Stimulated activated CD8-positive, alpha-beta memory T cell treated with anti-CD3 and anti-CD28 coated beads, Interleukin-4, amount 100 ng/mL, for 48 hours (primary cell): ENCODE measurements at regions not wholly inside any gene's neighbourhood (a gene's known extent, or its start where the extent isn't known, plus 50 kb on each side); places are given as distances from the start of the nearest gene placed in this dataset.

Experiments used
- DNase-seq: peaks from one replicate; pipeline ENCODE4 v3.0.0-alpha.2; 2020

DNA sequence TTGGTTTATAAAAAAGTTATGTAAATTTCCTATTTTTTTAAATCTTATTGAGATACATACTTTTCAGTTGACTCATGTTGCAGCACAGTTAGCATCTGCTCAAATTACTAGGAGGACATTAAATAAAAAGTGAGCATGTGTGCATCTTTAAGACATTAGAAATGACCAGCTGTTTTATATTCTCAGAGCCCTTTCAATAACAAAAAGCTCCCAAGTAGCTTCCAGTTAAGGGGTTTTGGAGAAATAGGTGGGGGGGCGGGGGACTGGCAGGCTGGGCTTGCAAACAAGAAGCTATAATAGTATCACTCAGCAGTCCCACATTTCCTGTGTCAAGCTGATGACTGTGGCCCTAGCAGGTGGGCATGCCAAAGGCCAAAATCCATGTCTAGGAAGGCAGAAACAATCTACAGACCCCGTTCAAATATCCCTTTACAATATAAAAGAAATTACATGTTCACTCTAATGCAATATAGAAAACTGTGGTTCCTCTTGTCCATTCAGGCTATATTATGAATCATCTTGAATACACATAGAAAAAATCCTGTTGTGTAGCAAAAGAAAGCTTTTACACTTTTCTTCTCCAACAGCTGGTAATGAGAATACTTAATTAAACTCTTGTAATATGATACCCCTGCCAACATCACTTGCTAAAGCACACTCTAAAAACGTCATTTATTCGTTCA lies 1713.2 kb upstream of the SLC10A2 start:
- no peak for DNase-seq

DNA sequence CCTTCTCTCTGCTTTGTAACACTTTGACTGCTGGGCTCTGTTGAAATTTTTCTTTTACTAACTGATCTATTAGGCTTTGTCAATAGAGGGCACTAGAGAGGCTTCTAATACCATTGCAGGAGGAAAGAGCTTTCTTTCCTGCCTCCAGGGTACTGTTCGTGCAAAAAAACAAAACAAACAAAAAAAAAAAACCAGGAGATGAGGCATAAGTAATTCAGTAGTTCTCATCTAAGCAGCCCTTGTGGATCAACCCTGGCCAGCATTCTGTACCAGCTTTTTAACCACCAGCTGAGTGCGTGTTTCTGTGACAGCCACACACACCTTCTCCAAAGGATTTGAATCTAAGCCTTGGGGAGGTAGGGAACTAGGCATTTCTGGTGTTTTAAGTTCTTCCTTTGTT lies 1707.6 kb upstream of the SLC10A2 start:
- no peak for DNase-seq

DNA sequence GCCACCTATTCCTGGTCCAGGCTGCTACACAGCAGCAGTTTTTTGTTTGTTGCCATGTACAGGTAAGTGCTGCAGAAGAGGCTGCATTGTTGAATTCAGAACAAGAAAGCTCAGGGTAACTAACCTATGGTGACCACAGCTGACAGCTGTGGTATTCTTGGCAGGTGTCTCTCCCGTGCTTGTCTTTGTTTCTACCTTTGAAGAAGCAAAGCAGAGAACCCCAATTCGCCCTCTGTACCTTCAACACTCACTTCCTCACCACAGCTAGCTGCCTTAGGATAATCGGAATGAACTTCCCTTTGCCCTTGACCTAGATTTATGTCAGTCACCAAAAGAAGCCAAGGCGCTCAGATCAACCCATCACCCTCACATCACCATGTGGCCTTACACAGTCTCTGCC lies 1703.3 kb upstream of the SLC10A2 start:
- DNase-seq: no peak

DNA sequence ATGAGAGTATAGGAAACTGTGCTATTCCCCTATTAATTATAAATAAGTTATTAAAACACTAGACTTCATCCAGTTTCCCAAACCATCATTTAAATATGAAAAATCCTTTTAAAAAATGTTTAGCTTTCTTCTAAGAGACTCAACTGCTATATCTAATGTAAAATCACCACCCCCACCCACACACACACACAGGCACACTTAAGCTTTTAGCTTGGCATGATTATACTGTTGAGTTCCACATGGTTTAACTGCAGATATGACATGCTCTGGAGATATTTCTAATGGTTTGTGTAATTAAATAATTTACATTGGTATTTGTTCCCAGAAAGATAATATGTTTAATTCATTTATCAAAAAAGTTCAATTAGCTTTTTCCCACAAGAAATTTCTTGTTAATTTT lies 1700.1 kb upstream of the SLC10A2 start:
- no peak for DNase-seq

DNA sequence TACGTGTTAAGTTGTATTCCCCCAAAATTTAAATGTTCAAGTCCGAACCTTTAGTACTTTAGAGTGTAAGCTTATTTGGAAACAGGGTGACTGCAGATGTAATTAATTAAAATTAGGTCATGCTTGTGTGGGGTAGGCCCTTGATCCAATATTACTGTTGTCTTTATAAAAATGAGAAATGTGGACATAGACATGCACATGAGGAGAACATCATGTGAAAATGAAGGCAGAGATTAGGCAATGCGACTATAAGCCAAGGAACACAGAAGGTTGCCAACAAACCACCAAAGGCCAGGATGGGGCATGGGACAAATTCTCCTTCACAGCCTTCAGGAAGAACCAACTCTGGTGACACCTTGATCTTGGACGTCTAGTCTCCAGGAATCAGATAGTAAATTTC lies 1698.4 kb upstream of the SLC10A2 start:
- DNase-seq: no peak

DNA sequence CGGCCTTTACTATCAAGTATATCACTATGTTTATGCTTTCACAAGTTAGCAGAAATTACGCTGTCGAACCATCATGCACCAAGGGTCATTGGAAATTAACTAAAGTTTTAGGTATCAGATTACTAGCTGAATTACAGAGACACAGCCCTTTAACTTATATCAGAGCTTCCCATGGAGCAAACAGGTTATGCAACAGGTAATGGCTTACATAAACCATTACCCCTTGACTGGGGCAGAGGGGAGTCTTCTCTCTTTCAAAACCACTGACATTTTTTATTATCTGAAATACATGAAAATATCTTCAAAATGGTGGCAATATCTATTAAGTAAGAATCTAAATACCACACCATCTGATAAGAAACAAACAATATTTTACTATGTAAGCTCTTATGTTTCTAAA lies 1692.9 kb upstream of the SLC10A2 start:
- DNase-seq: no peak

DNA sequence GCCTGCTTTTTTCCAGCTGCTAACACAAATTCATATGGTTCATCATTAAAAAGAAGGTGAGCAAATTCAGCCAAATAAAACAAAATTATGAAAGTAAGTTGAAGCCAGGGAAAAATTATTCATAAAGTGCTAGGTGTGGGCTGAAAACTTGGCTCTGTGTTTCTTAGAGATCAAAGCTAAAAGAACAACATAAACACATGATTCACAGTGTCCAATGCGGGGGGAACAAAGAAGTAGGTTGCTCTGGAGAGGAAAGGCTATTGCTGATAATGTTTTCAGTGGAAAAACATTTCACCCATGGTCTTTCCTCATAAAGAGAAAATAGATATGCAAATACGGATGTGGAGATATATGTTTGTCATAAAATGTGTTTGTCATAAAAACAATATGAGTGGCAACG lies 1691.5 kb upstream of the SLC10A2 start:
- DNase-seq: no peak

DNA sequence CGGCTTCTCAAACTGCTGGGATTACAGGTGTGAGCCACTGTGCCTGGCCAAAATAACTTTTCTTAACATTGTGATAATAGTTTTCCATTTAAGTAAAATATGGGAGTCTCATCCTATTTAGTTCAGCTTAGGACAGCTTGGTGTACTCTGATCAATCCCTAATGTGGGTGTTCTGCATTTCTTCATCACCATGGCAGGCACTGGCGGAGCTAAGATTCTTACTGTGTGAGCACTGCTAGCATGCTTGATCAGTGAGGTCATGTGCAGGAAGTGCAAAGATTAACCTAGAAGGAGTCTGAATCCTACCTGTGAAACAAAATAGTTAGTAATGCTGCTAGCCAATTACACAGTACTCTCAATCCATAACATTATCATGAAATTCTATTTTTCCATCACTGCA lies 1684.2 kb upstream of the SLC10A2 start:
- DNase-seq: no peak

DNA sequence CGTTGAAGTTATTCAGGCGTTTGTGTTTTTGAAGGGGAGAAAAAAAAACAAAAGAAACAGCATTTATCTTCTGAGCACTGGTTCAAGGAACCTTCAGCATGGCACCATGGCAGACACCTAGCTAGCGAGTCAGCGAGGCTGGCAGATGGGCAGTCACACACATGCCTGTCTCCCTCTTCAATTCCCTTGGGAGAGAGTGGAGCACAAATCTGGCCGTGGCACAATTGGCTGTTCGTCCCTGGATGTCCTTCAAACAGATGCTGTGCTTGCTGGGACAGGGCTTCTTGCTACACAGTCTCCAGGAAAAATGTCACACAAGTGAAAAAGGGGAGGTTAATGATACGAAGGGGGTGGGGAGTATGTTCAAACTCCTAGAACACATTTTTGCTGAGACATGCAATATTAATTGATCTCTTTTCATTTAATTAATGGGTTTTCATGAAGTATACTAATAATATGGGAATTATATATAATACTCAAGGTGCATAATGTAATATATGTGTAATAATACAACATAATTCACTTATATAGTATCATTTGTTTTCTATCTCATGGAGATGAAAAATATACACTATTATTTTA lies 1674.5 kb upstream of the SLC10A2 start:
- no peak for DNase-seq

DNA sequence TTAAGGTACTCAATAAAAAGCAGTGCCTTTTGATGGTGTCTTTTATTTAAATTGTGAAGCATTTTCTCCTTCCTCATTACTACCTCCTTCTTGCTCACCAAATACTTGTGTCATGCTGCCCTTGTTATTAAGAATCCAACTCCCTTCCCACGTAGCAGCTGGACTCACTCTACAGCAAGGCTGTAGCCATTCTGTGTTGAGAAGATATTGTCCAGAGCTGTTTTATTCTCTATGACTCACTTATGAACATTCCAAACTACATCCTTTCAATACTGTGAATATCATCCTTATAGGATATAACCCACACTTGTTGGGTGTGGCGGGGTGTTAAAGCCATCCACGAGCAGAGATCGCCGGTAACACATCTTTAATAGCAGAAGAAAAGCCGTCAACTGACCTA lies 1671.5 kb upstream of the SLC10A2 start:
- DNase-seq: no peak

DNA sequence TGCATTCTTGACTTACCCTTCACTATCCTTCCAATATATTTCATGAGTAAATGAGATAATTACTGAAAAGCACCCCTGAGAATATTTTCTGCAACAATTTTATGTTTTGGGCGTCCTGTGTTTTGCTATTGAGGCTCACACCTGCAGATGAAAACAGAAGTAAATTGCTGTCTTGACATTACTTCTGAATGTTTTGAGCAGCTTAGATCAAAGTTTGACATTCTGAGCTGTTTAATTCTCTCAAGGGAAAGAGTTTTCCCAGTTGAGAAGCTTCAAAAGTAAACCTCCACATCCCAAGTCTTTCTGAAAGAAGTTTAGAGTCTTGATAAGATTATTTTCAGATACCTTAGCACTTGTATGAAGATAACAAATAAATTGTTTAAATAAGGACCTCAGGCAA lies 1667.2 kb upstream of the SLC10A2 start:
- no peak for DNase-seq

DNA sequence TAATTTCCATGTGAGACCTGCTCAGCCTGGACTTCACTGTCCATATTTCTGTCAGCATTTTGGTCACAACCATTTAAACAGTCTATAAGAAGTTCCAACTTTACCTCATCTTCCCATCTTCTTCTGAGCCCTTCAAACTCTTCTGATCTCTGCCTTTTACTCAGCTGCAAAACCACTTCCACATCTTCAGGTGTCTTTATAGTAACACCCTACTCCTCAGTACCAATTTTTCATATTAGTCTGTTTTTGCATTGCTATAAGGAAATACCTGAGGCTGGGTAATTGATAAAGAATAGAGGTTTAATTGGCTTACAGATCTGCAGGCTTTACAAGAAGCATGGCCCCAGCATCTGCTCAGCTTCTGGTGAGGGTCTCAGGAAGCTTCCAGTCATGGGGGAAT lies 1648.9 kb upstream of the SLC10A2 start:
- no peak for DNase-seq

DNA sequence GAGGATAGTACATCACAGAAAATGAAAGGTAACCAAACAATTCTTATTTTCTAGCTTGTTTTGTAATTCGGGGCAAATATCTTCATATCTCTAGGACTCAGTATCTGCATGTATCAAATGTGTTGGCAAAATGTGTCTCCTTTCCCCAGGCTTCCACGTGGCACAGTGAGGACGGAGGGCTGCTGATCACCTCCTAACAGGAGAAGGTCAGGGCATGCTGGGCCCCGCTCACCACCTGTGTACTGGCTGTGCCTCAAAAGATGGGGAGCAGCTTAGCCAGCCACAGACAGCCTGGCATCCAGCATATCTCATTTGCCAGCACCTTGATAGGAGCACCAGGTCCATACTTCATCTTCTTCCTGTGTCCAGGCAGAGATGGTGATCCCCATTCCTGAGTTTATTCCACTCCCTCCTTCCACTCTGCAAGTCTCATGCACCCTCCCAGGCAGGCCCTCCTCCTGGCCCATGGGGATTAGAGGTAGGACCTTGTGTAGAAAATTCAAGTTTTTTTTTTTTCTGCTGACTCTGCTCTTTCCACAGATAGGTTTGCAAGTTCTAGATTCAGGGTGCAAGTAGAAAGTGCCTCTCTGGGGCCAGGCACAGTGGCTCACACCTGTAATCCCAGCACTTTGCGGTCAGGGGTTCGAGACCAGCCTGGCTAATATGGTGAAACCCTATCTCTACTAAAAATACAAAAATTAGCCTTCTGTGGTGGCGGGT lies 1639.0 kb upstream of the SLC10A2 start:
- DNase-seq: no peak

DNA sequence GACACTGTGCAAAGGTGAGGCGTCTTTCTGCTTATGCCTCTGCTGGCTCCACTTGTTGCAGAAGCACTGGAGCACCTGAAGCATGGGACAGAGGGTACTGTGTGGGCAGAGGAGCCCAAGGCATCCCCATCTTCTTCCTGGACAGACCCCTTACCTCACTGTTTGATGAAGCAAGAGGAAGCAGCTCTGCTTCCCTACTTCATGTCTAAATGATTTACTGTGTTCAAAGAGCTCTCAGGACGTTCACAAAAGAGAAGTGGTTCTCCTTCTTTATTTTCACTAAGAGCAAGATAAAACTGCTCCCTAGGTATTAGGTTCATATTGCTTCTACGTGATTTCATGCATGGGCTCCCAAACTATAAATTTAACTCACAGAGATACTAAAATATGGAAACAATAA lies 1635.4 kb upstream of the SLC10A2 start:
- DNase-seq: no peak

DNA sequence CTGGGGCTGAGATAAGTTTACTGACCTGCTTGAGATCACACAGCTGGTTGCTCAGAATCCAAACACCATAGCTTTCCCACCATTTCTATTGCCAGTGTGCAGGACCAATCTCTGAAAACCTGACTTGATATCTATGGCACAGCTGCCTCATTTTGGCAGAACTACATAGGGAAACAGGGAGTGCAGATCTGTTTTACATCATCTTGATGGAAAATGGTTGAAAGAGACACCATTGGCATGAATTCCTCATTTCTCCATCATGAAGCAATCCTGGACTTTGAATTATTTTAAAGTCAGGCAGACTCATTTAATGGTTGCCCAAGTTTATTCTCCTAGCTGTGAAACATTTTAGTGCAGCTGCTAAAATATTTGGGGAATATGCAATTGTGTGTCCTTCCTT lies 1628.2 kb upstream of the SLC10A2 start:
- no peak for DNase-seq

DNA sequence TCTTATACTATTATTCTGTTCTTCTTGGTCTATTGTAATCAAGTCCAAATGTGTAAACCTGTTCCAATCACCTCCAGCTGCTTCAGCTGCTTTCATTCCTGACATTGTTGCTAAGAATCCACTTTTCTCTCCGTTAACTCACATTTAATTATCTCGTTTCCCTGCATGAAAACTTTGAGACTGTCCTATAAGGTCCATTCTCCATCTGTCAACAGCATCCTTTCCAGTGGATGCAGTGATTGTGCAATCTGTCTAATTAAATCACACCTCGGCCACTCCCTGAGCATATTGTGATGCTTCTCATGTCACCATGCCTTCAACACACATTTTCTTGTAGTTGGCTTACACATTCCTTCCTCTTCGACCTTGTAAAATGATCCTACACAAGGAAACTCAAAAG lies 1626.9 kb upstream of the SLC10A2 start:
- DNase-seq: no peak

DNA sequence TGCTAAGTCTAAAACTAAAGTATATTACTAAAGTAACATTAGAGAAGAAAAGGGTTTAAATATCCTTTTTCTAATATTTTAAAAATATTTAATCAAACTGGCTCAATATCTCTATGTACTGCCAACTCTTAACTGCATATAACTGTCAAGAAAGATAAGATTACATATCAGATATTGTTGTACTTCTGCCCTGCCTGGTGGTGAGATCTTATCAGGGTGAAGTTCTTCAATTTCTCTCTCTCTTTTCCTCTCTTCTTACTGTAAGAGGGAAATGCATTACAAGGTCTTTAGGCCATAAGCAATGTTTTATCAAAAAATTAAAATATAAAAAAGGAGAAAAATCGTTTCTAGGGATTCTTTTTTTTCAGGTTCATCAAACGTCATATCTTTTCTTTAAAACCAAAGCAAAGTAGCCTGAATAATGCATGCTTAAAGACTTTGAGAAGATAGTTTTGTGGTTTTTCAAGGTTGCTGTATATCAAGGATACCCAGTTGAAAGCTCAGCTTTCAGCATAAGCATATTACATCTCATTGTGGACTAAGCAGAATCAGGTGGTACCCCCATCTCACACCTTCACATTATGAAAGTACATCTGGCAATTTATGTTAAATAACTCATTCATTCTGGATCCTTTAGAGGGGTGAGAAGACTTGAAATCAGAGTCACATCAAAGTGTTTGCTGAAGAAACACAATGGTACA lies 1625.7 kb upstream of the SLC10A2 start:
- DNase-seq: no peak

DNA sequence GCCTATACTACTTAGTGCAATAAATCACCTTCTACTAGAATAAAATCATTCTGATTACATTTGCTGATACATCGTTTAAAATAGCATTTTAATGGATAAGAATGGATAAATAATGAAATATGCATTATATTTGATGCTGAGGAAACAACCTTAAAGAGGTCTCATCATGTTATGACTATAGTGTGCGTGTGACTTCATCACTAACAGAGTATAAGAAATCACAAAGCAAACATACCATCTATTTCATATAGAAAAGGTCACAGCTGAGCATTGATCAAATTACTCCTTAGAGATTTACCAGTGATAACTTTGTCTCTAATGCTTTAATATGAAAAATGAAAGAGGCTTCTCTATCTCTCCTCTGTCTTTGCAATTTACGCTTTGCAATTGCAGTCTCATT lies 1620.3 kb upstream of the SLC10A2 start:
- DNase-seq: no peak

DNA sequence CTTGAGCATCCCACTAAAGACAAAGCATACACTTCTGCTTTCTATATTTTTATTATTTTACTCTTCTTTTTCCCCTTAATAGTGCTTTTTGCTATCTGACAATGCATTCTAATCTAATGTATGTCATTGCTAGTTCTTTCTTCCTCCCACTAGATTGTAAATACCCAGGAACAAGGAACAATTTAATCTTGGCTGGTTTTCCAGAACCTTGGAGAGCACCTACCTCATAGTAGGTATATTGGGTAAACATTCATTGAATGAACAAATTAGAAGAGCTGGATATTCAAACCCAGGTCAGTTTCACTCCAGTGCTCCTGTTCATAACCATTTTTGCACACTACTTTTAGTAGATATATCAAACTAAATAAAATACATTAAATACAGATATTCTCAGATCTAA lies 1617.6 kb upstream of the SLC10A2 start:
- DNase-seq: no peak

DNA sequence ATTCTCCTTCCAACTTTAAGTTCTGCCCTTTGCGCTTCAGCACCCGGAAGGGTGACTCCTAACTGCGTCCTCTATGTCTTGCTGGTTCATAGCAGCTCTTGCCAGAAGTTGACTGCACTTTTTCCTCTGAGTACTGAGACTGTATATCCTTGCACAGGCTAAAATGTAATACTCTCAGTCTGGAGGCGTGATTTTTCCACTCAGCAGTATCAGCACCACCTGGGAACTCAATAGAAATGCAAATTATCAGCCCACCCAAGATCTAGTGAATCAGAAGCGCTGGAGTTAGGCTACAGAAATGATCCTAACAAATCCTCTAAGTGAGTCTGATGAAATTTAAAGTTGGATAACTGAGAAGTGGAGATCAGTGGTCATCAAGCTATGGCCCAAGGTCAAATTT lies 1611.9 kb upstream of the SLC10A2 start:
- DNase-seq: no peak

DNA sequence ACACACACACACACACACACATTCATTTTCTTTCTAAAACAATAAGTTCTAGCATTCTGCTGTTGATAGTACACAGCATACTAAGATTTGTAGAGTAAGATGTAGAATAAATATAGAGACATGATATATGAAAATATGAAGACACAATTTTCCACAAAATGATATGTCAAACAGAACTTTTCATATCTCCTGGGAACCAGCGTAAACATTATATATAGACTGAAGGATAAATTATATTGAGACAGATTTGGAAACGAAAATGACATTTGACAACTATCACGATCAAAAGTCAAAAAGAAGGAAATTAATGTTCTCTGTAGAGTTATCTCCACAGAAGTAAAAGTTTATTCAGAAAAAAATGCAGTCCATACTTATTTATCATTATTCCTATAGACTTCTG lies 1605.7 kb upstream of the SLC10A2 start:
- DNase-seq: no peak

DNA sequence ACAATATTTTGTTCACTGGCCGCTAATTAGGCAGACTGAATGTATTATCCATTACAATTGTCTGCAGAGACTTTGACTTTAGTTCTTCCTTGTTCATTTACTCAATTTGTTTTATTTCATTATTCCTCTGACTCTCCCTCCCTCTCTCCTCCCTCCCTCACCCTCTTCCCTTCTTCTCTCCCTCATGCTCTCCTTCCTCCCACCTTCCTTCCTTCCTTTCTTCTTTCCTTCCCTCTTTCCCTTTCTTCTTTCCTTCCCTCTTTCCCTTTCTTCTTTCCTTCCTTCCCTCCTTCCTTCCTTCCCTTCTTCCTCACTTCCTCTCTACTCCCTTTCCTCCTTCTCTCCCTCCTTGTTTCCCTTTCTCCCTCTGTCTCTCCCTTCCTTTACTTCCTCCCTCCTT lies 1591.0 kb upstream of the SLC10A2 start:
- DNase-seq: no peak

DNA sequence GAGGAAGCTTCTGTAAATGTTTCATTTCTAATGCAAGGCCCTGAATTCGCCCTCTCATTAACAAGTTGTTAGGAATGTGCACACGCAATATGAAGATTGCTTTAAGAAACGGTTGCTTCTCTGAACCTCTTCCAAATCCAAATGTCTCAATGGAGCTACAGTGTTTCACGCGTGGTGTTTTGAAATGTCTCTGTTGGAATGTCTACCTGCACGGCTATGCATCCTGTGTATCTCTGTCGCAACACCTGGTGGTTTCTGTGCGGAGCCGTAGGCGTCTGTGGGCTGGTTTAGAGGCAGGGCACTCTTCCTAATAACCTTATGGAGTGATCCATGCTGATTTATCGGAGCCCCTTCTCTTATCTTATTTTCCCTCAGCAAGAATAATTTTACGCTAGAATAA lies 1584.2 kb upstream of the SLC10A2 start:
- DNase-seq: no peak

DNA sequence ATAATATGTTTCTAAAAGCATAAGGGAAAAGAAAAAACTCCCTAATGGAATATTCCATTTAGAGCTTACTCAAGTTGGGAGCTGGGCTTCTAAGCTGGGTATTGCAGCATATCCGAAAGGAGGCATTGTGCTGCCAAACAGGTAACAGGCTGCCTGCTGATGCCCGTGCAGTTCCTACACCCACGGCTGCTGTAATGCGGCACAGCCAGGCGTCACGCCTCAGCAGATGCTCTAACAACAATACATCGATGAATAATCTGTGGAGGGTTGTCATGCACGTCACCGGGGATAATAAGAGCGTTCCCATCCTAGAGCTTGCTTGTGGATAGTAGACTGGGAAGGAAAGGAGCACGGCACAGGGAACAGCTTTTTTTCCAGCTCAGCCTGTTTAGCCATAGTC lies 1582.1 kb upstream of the SLC10A2 start:
- no peak for DNase-seq
